ENCODE measurements at regions not wholly inside any gene's neighbourhood (a gene's known extent, or its start where the extent isn't known, plus 50 kb on each side); places are given as distances from the start of the nearest gene placed in this dataset.

- no peaks in the 10 kb centered on the region for H4K20me1 ChIP-seq (ENCODE audit: control insufficient read depth, insufficient read depth, low read length, poor library complexity, severe bottlenecking)
- H3K79me2 ChIP-seq (ENCODE audit: control insufficient read depth, insufficient read depth, low read length): no peaks in the 10 kb centered on the region
- H3K4me3 Mint-ChIP-seq: no peak overlapping the region
- no peaks in the 10 kb centered on the region for H3K4me1 ChIP-seq (ENCODE audit: control insufficient read depth in 2 of 2, insufficient read depth in 2 of 2, low read length in 2 of 2)
- no peak overlapping the region for H2AFZ ChIP-seq (ENCODE audit: insufficient read depth, low read depth, low read length, poor library complexity, severe bottlenecking)
- H3K9me3 Mint-ChIP-seq (ENCODE audit: insufficient read depth): peaks cover 16% of the 10 kb centered on the region
- ChIA-PET POLR2A (no interaction called here), CTCF (no interaction called here)
- H3K4me3 ChIP-seq (ENCODE audit: control extremely low read depth in 1 of 5, extremely low read depth in 1 of 5, insufficient read depth in 1 of 5, low read depth in 2 of 5, low read length in 4 of 5): no peak overlapping the region
- no peaks in the 10 kb centered on the region for H3K4me1 Mint-ChIP-seq
- peaks cover 1 to 24% (median 10%) of the 10 kb centered on the region in 3 donors for H3K9me3 ChIP-seq (ENCODE audit: control extremely low read depth in 1 of 3, control insufficient read depth in 2 of 3, insufficient read depth in 1 of 3, low read length in 2 of 3)
- no peaks in the 10 kb centered on the region for H3K36me3 ChIP-seq (replicated peaks in 1 of 2; ENCODE audit: control extremely low read depth in 1 of 2, control insufficient read depth in 1 of 2, extremely low read depth in 1 of 2, insufficient read depth in 2 of 2, low read length in 1 of 2)
- no peak overlapping the region for H3K9ac ChIP-seq (ENCODE audit: low read length)
- no peak overlapping the region for H3K27ac ChIP-seq (ENCODE audit: low read length in 2 of 2)
- peaks cover 0 to 6% (median 0%) of the 10 kb centered on the region in 4 experiments for H3K27me3 ChIP-seq (replicated peaks in 1 of 4; ENCODE audit: control extremely low read depth in 1 of 4, control insufficient read depth in 3 of 4, insufficient read depth in 4 of 4, low read length in 3 of 4)
- intact Hi-C loops (cut with micrococcal nuclease): no loop called here
- no peak for DNase-seq
- no peak overlapping the region for H3K4me2 ChIP-seq (replicated peaks; ENCODE audit: low read depth, low read length, poor library complexity, severe bottlenecking)
- WGBS (ENCODE audit: insufficient coverage): no CpG with 5 or more reads among the region's 3 CpGs
- H3K27me3 Mint-ChIP-seq: peaks cover 23% of the 10 kb centered on the region
- TF ChIP-seq, protein P1, sequence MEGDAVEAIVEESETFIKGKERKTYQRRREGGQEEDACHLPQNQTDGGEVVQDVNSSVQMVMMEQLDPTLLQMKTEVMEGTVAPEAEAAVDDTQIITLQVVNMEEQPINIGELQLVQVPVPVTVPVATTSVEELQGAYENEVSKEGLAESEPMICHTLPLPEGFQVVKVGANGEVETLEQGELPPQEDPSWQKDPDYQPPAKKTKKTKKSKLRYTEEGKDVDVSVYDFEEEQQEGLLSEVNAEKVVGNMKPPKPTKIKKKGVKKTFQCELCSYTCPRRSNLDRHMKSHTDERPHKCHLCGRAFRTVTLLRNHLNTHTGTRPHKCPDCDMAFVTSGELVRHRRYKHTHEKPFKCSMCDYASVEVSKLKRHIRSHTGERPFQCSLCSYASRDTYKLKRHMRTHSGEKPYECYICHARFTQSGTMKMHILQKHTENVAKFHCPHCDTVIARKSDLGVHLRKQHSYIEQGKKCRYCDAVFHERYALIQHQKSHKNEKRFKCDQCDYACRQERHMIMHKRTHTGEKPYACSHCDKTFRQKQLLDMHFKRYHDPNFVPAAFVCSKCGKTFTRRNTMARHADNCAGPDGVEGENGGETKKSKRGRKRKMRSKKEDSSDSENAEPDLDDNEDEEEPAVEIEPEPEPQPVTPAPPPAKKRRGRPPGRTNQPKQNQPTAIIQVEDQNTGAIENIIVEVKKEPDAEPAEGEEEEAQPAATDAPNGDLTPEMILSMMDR (IDR thresholded peaks at IDR 0.05): no peak
- TF ChIP-seq EZH2 (IDR thresholded peaks at IDR 0.05; ENCODE audit: borderline replicate concordance, insufficient read depth, low read depth, low read length, poor library complexity, severe bottlenecking): no peak
- ATAC-seq (ENCODE audit: low read depth): no peak
- no peak overlapping the region for H3K27ac Mint-ChIP-seq
These were observed 130.6 kb downstream of the BRD1 start for GRCh38 chr22:49697047-49697446.

DNA sequence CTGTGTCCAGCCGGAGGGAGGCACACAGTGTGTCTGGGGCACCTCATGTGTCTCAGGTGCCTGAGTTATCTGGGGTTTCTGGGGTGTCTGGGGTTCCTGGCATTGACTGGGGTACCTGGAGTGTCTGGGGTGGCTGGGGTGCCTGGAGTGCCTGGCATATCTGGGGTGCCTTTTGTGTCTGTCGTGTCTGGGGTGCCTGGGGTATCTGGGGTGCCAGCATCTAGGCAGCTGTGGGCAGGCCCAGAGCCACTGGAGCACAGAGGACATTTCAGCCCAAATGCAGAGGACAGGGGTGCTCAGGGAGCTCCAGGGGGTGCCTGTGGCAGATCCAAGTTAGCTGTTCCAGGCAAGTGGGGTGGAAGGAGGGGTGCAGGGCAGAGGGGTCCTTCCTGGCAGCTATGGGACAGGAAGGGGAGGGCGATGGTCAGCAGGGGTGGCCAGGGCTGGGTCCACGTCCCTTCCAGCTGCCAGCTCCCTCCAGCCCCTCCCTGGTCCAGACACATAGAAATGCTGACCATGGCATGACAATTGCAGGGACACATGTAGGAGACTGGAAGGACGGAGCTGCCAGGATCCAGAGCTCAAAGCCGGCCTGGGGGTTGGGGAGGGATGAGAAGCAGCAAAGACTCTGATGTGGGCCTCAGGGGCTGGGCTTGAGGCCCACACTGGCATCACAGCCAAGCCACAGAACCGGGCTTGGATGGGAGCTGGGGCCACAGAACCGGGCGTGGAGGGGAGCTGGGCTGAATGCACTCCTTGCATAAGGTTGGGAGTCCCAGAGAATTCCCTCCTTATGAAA is 133.0 kb downstream of the BRD1 start:
- Mint-ChIP-seq H3K9me3 (ENCODE audit: insufficient read depth) (peaks cover 13% of the 10 kb centered on the region), H3K27me3 (peaks cover 21% of the 10 kb centered on the region), H3K4me1 (no peaks in the 10 kb centered on the region), H3K4me3 (no peak overlapping the region), H3K27ac (no peak overlapping the region)
- Histone ChIP-seq H3K9ac (ENCODE audit: low read length) (no peak overlapping the region), H3K79me2 (ENCODE audit: control insufficient read depth, insufficient read depth, low read length) (no peaks in the 10 kb centered on the region), H3K36me3 (replicated peaks in 1 of 2; ENCODE audit: control extremely low read depth in 1 of 2, control insufficient read depth in 1 of 2, extremely low read depth in 1 of 2, insufficient read depth in 2 of 2, low read length in 1 of 2) (no peaks in the 10 kb centered on the region), H3K27ac (ENCODE audit: low read length in 2 of 2) (no peak overlapping the region), H3K9me3 (ENCODE audit: control extremely low read depth in 1 of 3, control insufficient read depth in 2 of 3, insufficient read depth in 1 of 3, low read length in 2 of 3) (peaks cover 1 to 16% (median 4%) of the 10 kb centered on the region in 3 donors), H2AFZ (ENCODE audit: insufficient read depth, low read depth, low read length, poor library complexity, severe bottlenecking) (no peak overlapping the region), H3K4me2 (replicated peaks; ENCODE audit: low read depth, low read length, poor library complexity, severe bottlenecking) (no peak overlapping the region), H3K4me3 (ENCODE audit: control extremely low read depth in 1 of 5, extremely low read depth in 1 of 5, insufficient read depth in 1 of 5, low read depth in 2 of 5, low read length in 4 of 5) (no peak overlapping the region), H4K20me1 (ENCODE audit: control insufficient read depth, insufficient read depth, low read length, poor library complexity, severe bottlenecking) (no peaks in the 10 kb centered on the region), H3K27me3 (replicated peaks in 1 of 4; ENCODE audit: control extremely low read depth in 1 of 4, control insufficient read depth in 3 of 4, insufficient read depth in 4 of 4, low read length in 3 of 4) (peaks cover 0 to 9% (median 0%) of the 10 kb centered on the region in 4 experiments), H3K4me1 (ENCODE audit: control insufficient read depth in 2 of 2, insufficient read depth in 2 of 2, low read length in 2 of 2) (no peaks in the 10 kb centered on the region)
- WGBS (ENCODE audit: insufficient coverage): 84% methylated on average over 6 of the region's 9 CpGs
- TF ChIP-seq, protein P1 (IDR thresholded peaks at IDR 0.05): no peak
- TF ChIP-seq EZH2 (IDR thresholded peaks at IDR 0.05; ENCODE audit: borderline replicate concordance, insufficient read depth, low read depth, low read length, poor library complexity, severe bottlenecking): no peak
- DNase-seq (no peak), ATAC-seq (ENCODE audit: low read depth) (no peak)
- CTCF ChIA-PET: no interaction called here
- intact Hi-C loops (cut with micrococcal nuclease): no loop called here
- POLR2A ChIA-PET: interaction anchor here (0.7 kb wide), 1 partner anchor 18 kb away, joined by 3 read pairs; no protein-coding TSS in a partner anchor
